Uterus (tissue), 2 donors: ENCODE measurements at regions not wholly inside any gene's neighbourhood (a gene's known extent, or its start where the extent isn't known, plus 50 kb on each side); places are given as distances from the start of the nearest gene placed in this dataset.

ENCODE experiments used
- CTCF ChIP-seq, 4 experiments: fragments of 200-600 bp in 2 of 4; fragments of 450-650 bp in 2 of 4; sonication (generic) in 2 of 4; IDR thresholded peaks; one replicate each; pipeline ENCODE4 v1.5.1; 2016 to 2019; ENCODE audit warnings: antibody characterized with exemption in 4 of 4, mild to moderate bottlenecking in 2 of 4, moderate library complexity in 1 of 4
- POLR2A ChIP-seq, 2 donors: fragments of 450-650 bp; IDR thresholded peaks; one replicate each; pipeline ENCODE4 v1.6.1; 2016; ENCODE audit warnings: antibody characterized with exemption in 2 of 2, mild to moderate bottlenecking in 1 of 2, moderate library complexity in 1 of 2

GRCh38 chr7:114279901-114280300 lies 134.7 kb upstream of the FOXP2 start:
- TF ChIP-seq POLR2A (IDR thresholded peaks at IDR 0.05), result no peak
- TF ChIP-seq CTCF (IDR thresholded peaks at IDR 0.05), result no peak
